Calu3 (cell line): ENCODE measurements at regions not wholly inside any gene's neighbourhood (a gene's known extent, or its start where the extent isn't known, plus 50 kb on each side); places are given as distances from the start of the nearest gene placed in this dataset.

ENCODE experiments used
- BruUV-seq: library from RNA; stranded (reverse); fragments of 400-500 nt; replicated peaks from 2 replicates; lab custom pipeline; 2021; lab: Mats Ljungman, UMichigan
- CTCF ChIA-PET: fragments of 300-600 bp; sonication (Branson Sonifier 250); formaldehyde crosslinking; loops from one replicate; lab custom pipeline; 2022; ENCODE audit warnings: antibody characterized with exemption; lab: Charles Lee
- DNase-seq: peaks from one replicate; pipeline ENCODE4 v3.0.0; 2022
- H3K27ac Mint-ChIP-seq: one replicate; pipeline ENCODE4 v1.8.0; 2022; ENCODE audit warnings: mixed read lengths; ENCODE audit not compliant: unreplicated experiment
- H3K27me3 Mint-ChIP-seq: one replicate; pipeline ENCODE4 v1.8.0; 2022; ENCODE audit warnings: mixed read lengths; ENCODE audit not compliant: unreplicated experiment
- H3K36me3 Mint-ChIP-seq: one replicate; pipeline ENCODE4 v1.8.0; 2022; ENCODE audit warnings: mild to moderate bottlenecking, moderate library complexity, mixed read lengths; ENCODE audit not compliant: insufficient read depth, unreplicated experiment
- H3K4me1 Mint-ChIP-seq: one replicate; pipeline ENCODE4 v1.8.0; 2022; ENCODE audit warnings: mild to moderate bottlenecking, low read depth, mixed read lengths; ENCODE audit not compliant: unreplicated experiment
- H3K4me3 Mint-ChIP-seq: one replicate; pipeline ENCODE4 v1.8.0; 2022; ENCODE audit warnings: mild to moderate bottlenecking, low read depth, moderate library complexity, mixed read lengths; ENCODE audit not compliant: unreplicated experiment
- H3K9me3 Mint-ChIP-seq: one replicate; pipeline ENCODE4 v1.8.0; 2022; ENCODE audit warnings: low read depth, mixed read lengths; ENCODE audit not compliant: unreplicated experiment
- intact Hi-C: fragments of 100-400 bp; cut with micrococcal nuclease; formaldehyde crosslinking; loops from one replicate; pipeline ENCODE4 v1.10.0; 2022; ENCODE audit not compliant: unreplicated experiment
- TF ChIP-seq, protein P1 (sequence below): fragments of 200-600 bp; IDR thresholded peaks from one replicate; pipeline ENCODE4 v1.8.0; 2022; ENCODE audit warnings: antibody characterized with exemption; ENCODE audit not compliant: unreplicated experiment

DNA sequence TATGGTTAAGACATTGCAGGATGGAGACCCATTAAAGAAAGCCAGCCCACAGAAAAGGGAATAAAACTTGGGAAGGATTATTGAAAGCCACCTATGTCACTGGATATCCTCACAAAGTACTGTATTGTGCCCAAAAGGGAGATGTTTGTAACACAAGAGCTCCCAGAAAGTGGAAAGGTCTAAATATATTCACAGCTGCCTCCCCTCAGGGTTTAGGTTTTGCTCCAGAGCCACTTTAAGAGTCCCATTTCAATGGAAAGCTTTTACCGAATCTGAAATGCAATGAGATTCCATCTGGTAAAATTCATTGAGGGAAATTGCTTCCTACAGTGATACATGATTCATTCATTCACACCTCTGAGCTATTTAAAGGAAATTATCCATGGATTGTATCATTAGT is 176.4 kb downstream of the XPNPEP1 start:
- Mint-ChIP-seq H3K4me3 (no peak overlapping the region), H3K9me3 (no peaks in the 10 kb centered on the region), H3K27me3 (no peaks in the 10 kb centered on the region), H3K36me3 (no peaks in the 10 kb centered on the region), H3K4me1 (no peaks in the 10 kb centered on the region), H3K27ac (no peak overlapping the region)
- CTCF ChIA-PET, result no interaction called here
- intact Hi-C loops, result no loop called here
- TF ChIP-seq, protein P1, sequence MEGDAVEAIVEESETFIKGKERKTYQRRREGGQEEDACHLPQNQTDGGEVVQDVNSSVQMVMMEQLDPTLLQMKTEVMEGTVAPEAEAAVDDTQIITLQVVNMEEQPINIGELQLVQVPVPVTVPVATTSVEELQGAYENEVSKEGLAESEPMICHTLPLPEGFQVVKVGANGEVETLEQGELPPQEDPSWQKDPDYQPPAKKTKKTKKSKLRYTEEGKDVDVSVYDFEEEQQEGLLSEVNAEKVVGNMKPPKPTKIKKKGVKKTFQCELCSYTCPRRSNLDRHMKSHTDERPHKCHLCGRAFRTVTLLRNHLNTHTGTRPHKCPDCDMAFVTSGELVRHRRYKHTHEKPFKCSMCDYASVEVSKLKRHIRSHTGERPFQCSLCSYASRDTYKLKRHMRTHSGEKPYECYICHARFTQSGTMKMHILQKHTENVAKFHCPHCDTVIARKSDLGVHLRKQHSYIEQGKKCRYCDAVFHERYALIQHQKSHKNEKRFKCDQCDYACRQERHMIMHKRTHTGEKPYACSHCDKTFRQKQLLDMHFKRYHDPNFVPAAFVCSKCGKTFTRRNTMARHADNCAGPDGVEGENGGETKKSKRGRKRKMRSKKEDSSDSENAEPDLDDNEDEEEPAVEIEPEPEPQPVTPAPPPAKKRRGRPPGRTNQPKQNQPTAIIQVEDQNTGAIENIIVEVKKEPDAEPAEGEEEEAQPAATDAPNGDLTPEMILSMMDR, result no peak
- BruUV-seq, result no TSS peak
- DNase-seq, result no peak

- intact Hi-C loops, result no loop called here
These were observed 179.3 kb downstream of the XPNPEP1 start for GRCh38 chr10:109744020-109744419.

GRCh38 chr10:109743574-109743973 is 179.7 kb downstream of the XPNPEP1 start:
- BruUV-seq, result no TSS peak
- Mint-ChIP-seq H3K36me3 (no peaks in the 10 kb centered on the region), H3K4me1 (no peaks in the 10 kb centered on the region), H3K4me3 (no peak overlapping the region), H3K27ac (no peak overlapping the region), H3K27me3 (no peaks in the 10 kb centered on the region), H3K9me3 (no peaks in the 10 kb centered on the region)
- no peak for DNase-seq
- CTCF ChIA-PET, result no interaction called here
- TF ChIP-seq, protein P1, result no peak
- intact Hi-C loops, result no loop called here

More at GRCh38 chr10:109744020-109744419, 179.3 kb downstream of the XPNPEP1 start:
- no TSS peak for BruUV-seq
- H3K27ac Mint-ChIP-seq, result no peak overlapping the region
- DNase-seq, result no peak
- TF ChIP-seq, protein P1, result no peak
- H3K36me3 Mint-ChIP-seq, result no peaks in the 10 kb centered on the region
- H3K4me1 Mint-ChIP-seq, result no peaks in the 10 kb centered on the region
- no peak overlapping the region for H3K4me3 Mint-ChIP-seq
- no peaks in the 10 kb centered on the region for H3K9me3 Mint-ChIP-seq
- no peaks in the 10 kb centered on the region for H3K27me3 Mint-ChIP-seq
- CTCF ChIA-PET, result no interaction called here

- no peaks in the 10 kb centered on the region for H3K9me3 Mint-ChIP-seq
- H3K4me1 Mint-ChIP-seq, result no peaks in the 10 kb centered on the region
- CTCF ChIA-PET, result no interaction called here
- intact Hi-C loops, result no loop called here
- DNase-seq, result no peak
- H3K27me3 Mint-ChIP-seq, result no peaks in the 10 kb centered on the region
- H3K27ac Mint-ChIP-seq, result no peak overlapping the region
- no TSS peak for BruUV-seq
- TF ChIP-seq, protein P1, result no peak
- H3K36me3 Mint-ChIP-seq, result no peaks in the 10 kb centered on the region
- no peak overlapping the region for H3K4me3 Mint-ChIP-seq
These were observed 180.2 kb downstream of the XPNPEP1 start for GRCh38 chr10:109743146-109743545.
